ENCODE measurements at regions not wholly inside any gene's neighbourhood (a gene's known extent, or its start where the extent isn't known, plus 50 kb on each side); places are given as distances from the start of the nearest gene placed in this dataset.

GRCh38 chr6:81308577-81309279 is 443.8 kb downstream of the TENT5A start:
- ChIA-PET RAD21 (ENCODE audit: unreplicated experiment) (no interaction called here), SMC1A (ENCODE audit: uncharacterized antibody, unreplicated experiment) (interaction anchor here (1.2 kb wide), 1 partner anchor 11 kb away, joined by 4 read pairs; no protein-coding TSS in a partner anchor), POLR2A (no interaction called here), CTCF (no interaction called here)
- H3K79me2 ChIP-seq (ENCODE audit: control insufficient read depth, insufficient read depth, low read length), result no peaks in the 10 kb centered on the region
- in situ Hi-C loops (cut with MboI) (no loop called here), intact Hi-C loops (cut with micrococcal nuclease; ENCODE audit: unreplicated experiment) (no loop called here)
- no peak overlapping the region for H3K9ac ChIP-seq (ENCODE audit: control insufficient read depth, insufficient read depth, low read length)
- no peaks in the 10 kb centered on the region for H3K9me3 ChIP-seq (replicated peaks; ENCODE audit: control insufficient read depth, insufficient read depth, low read length)
- no peak for DNase-seq (ENCODE audit: low read depth, low spot score)
- no peak overlapping the region for H3K4me2 ChIP-seq (ENCODE audit: control insufficient read depth, insufficient read depth)
- TF ChIP-seq POLR2AphosphoS2 (IDR thresholded peaks at IDR 0.05; ENCODE audit: low read depth, low read length), result no peak
- TF ChIP-seq HCFC1 (IDR thresholded peaks at IDR 0.05; ENCODE audit: low read length), result no peak
- TF ChIP-seq ZZZ3 (IDR thresholded peaks at IDR 0.05; ENCODE audit: control insufficient read depth, insufficient read length, low read depth), result no peak
- TF ChIP-seq STAT1 (conservative IDR thresholded peaks at IDR 0.05), result no peak
- no peak for TF ChIP-seq ZNF217 (IDR thresholded peaks at IDR 0.05)
- TF ChIP-seq SIN3A (IDR thresholded peaks at IDR 0.05; ENCODE audit: low read depth, low read length), result no peak
- TF ChIP-seq RB1 (IDR thresholded peaks at IDR 0.05; ENCODE audit: borderline replicate concordance), result no peak
- TF ChIP-seq RBBP5 (conservative IDR thresholded peaks at IDR 0.05), result no peak
- no peak for TF ChIP-seq WRNIP1 (IDR thresholded peaks at IDR 0.05; ENCODE audit: borderline replicate concordance, low read depth, low read length)
- no peak for TF ChIP-seq RELA (IDR thresholded peaks at IDR 0.05; ENCODE audit: borderline replicate concordance, partially characterized antibody)
- no peak for TF ChIP-seq EZH2 (IDR thresholded peaks at IDR 0.05; ENCODE audit: borderline replicate concordance, control insufficient read depth, low read depth, low read length)
- TF ChIP-seq KDM1A (IDR thresholded peaks at IDR 0.05; ENCODE audit: borderline replicate concordance), result no peak
- TF ChIP-seq PKNOX1 (IDR thresholded peaks at IDR 0.05), result no peak
- TF ChIP-seq CBX3 (IDR thresholded peaks at IDR 0.05; ENCODE audit: borderline replicate concordance, low read depth), result no peak
- no peak for TF ChIP-seq SMAD1 (IDR thresholded peaks at IDR 0.05; ENCODE audit: low read depth, partially characterized antibody)
- no peak for TF ChIP-seq HDAC6 (IDR thresholded peaks at IDR 0.05; ENCODE audit: unreplicated experiment)
- TF ChIP-seq GATAD2B (conservative IDR thresholded peaks at IDR 0.05; ENCODE audit: low read depth), result no peak
- no peak for TF ChIP-seq CREB1 (IDR thresholded peaks at IDR 0.05; ENCODE audit: low read depth)
- H3K27me3 ChIP-seq (replicated peaks in 1 of 2; ENCODE audit: control insufficient read depth in 2 of 2, insufficient read depth in 2 of 2, low read length in 1 of 2), result no peaks in the 10 kb centered on the region
- no peak for FAIRE-seq
- no peak overlapping the region for H3K4me3 ChIP-seq
- 33% methylated on average over 6 of the region's 6 CpGs for WGBS (ENCODE audit: insufficient coverage, insufficient replicate concordance, low lambda C conversion rate, missing lambda C conversion rate)
- H3K27ac ChIP-seq (ENCODE audit: control insufficient read depth, insufficient read depth), result no peak overlapping the region
- ATAC-seq, result no peak
- no peaks in the 10 kb centered on the region for H3K36me3 ChIP-seq (ENCODE audit: control insufficient read depth in 2 of 2, insufficient read depth in 2 of 2, low read length in 1 of 2)
- H3K4me1 ChIP-seq (ENCODE audit: control insufficient read depth, insufficient read depth, low read length), result no peaks in the 10 kb centered on the region
- H2AFZ ChIP-seq (ENCODE audit: control insufficient read depth, low read depth, low read length), result no peak overlapping the region
- BruUV-seq (replicated peaks), result no TSS peak
- no peaks in the 10 kb centered on the region for H4K20me1 ChIP-seq (ENCODE audit: control insufficient read depth, insufficient read depth)
